Fibroblast of lung (primary cell): ENCODE measurements at regions not wholly inside any gene's neighbourhood (a gene's known extent, or its start where the extent isn't known, plus 50 kb on each side); places are given as distances from the start of the nearest gene placed in this dataset.

ENCODE experiments used
- DNase-seq, 2 donors: peaks; one replicate each; pipeline versions ENCODE4 v3.0.0 to v3.0.0-alpha.2; 2010; ENCODE audit warnings: low read depth in 2 of 2
- H2AFZ ChIP-seq: 2 replicates; pipeline ENCODE4 v1.5.1; 2012; ENCODE audit warnings: low read length, control low read depth, inconsistent platforms
- H3K27ac ChIP-seq: 2 replicates; pipeline ENCODE4 v1.5.1; 2011; ENCODE audit warnings: low read length, control low read depth; ENCODE audit not compliant: insufficient read depth
- H3K27me3 ChIP-seq: 2 replicates; pipeline ENCODE4 v1.5.1; 2011; ENCODE audit warnings: mild to moderate bottlenecking, low read length; ENCODE audit not compliant: control insufficient read depth, insufficient read depth
- H3K36me3 ChIP-seq: 2 replicates; pipeline ENCODE4 v1.5.1; 2011; ENCODE audit warnings: low read length; ENCODE audit not compliant: control insufficient read depth, insufficient read depth
- H3K4me1 ChIP-seq: 2 replicates; pipeline ENCODE4 v1.5.1; 2011; ENCODE audit warnings: low read length; ENCODE audit not compliant: control insufficient read depth, insufficient read depth; ENCODE audit errors: extremely low read depth
- H3K4me2 ChIP-seq: 2 replicates; pipeline ENCODE4 v1.5.1; 2011; ENCODE audit warnings: low read length, control low read depth; ENCODE audit not compliant: insufficient read depth; ENCODE audit errors: extremely low read depth
- H3K4me3 ChIP-seq, 4 experiments: fragments of 200-600 bp in 1 of 4; sonication (generic) in 1 of 4; replicated peaks in 1 of 4; 2 replicates each; pipeline ENCODE4 v1.5.1; 2011 to 2016; ENCODE audit warnings: low read length in 4 of 4, low read depth in 3 of 4, mild to moderate bottlenecking in 3 of 4, control low read depth in 2 of 4, inconsistent platforms in 1 of 4, mixed read lengths in 1 of 4; ENCODE audit not compliant: insufficient read depth in 1 of 4; ENCODE audit errors: control extremely low read depth in 1 of 4
- H3K79me2 ChIP-seq: 2 replicates; pipeline ENCODE4 v1.5.1; 2012; ENCODE audit warnings: mild to moderate bottlenecking, low read length, inconsistent platforms; ENCODE audit not compliant: control insufficient read depth, insufficient read depth
- H3K9ac ChIP-seq: 2 replicates; pipeline ENCODE4 v1.5.1; 2011; ENCODE audit warnings: mild to moderate bottlenecking, low read length, control low read depth; ENCODE audit not compliant: insufficient read depth
- H3K9me3 ChIP-seq: 2 replicates; pipeline ENCODE4 v1.5.1; 2012; ENCODE audit warnings: low read depth, low read length; ENCODE audit not compliant: control insufficient read depth, insufficient read depth
- H4K20me1 ChIP-seq: 2 replicates; pipeline ENCODE4 v1.5.1; 2011; ENCODE audit warnings: low read length; ENCODE audit not compliant: control insufficient read depth, insufficient read depth; ENCODE audit errors: extremely low read depth
- EZH2 ChIP-seq: IDR thresholded peaks from 2 replicates; pipeline ENCODE4 v1.5.1; 2012; ENCODE audit warnings: low read length, control low read depth, mild to moderate bottlenecking; ENCODE audit errors: missing control alignments
- TF ChIP-seq, protein P1 (sequence below), 2 donors: IDR thresholded peaks in 1 of 2; conservative IDR thresholded peaks in 1 of 2; 1 replicate in 1 of 2; 2 replicates in 1 of 2; pipeline ENCODE4 v1.5.1; 2011 to 2012; ENCODE audit warnings: low read length in 2 of 2, control low read depth in 1 of 2, inconsistent platforms in 1 of 2, low read depth in 1 of 2, mild to moderate bottlenecking in 1 of 2

GRCh38 chr7:52857367-52857766, 178.1 kb upstream of the POM121L12 start:
- H2AFZ ChIP-seq = no peak overlapping the region

GRCh38 chr7:52854681-52855080, 180.8 kb upstream of the POM121L12 start:
- no peak for DNase-seq
- Histone ChIP-seq H3K4me1 (no peaks in the 10 kb centered on the region), H3K9me3 (no peaks in the 10 kb centered on the region), H2AFZ (no peak overlapping the region), H3K79me2 (no peaks in the 10 kb centered on the region), H3K4me2 (no peak overlapping the region), H3K4me3 (no peak overlapping the region), H4K20me1 (no peaks in the 10 kb centered on the region), H3K36me3 (no peaks in the 10 kb centered on the region), H3K27me3 (no peaks in the 10 kb centered on the region), H3K27ac (no peak overlapping the region), H3K9ac (no peak overlapping the region)
- TF ChIP-seq, protein P1, sequence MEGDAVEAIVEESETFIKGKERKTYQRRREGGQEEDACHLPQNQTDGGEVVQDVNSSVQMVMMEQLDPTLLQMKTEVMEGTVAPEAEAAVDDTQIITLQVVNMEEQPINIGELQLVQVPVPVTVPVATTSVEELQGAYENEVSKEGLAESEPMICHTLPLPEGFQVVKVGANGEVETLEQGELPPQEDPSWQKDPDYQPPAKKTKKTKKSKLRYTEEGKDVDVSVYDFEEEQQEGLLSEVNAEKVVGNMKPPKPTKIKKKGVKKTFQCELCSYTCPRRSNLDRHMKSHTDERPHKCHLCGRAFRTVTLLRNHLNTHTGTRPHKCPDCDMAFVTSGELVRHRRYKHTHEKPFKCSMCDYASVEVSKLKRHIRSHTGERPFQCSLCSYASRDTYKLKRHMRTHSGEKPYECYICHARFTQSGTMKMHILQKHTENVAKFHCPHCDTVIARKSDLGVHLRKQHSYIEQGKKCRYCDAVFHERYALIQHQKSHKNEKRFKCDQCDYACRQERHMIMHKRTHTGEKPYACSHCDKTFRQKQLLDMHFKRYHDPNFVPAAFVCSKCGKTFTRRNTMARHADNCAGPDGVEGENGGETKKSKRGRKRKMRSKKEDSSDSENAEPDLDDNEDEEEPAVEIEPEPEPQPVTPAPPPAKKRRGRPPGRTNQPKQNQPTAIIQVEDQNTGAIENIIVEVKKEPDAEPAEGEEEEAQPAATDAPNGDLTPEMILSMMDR (conservative IDR thresholded peaks at IDR 0.05 in 1 of 2, IDR thresholded peaks at IDR 0.05 in 1 of 2; ENCODE audit: low read depth in 1 of 2, low read length in 2 of 2) = no peak

More at GRCh38 chr7:52857367-52857766, 178.1 kb upstream of the POM121L12 start:
- H3K4me1 ChIP-seq = no peaks in the 10 kb centered on the region
- no peaks in the 10 kb centered on the region for H3K36me3 ChIP-seq
- TF ChIP-seq, protein P1 (conservative IDR thresholded peaks at IDR 0.05 in 1 of 2, IDR thresholded peaks at IDR 0.05 in 1 of 2; ENCODE audit: low read depth in 1 of 2, low read length in 2 of 2) = no peak
- TF ChIP-seq EZH2 = no peak
- no peak overlapping the region for H3K4me3 ChIP-seq
- DNase-seq = no peak
- no peaks in the 10 kb centered on the region for H4K20me1 ChIP-seq
- H3K27me3 ChIP-seq = no peaks in the 10 kb centered on the region
- no peak overlapping the region for H3K27ac ChIP-seq
- no peaks in the 10 kb centered on the region for H3K79me2 ChIP-seq
- H3K9ac ChIP-seq = no peak overlapping the region
- H3K4me2 ChIP-seq = no peak overlapping the region
- H3K9me3 ChIP-seq = no peaks in the 10 kb centered on the region

DNA sequence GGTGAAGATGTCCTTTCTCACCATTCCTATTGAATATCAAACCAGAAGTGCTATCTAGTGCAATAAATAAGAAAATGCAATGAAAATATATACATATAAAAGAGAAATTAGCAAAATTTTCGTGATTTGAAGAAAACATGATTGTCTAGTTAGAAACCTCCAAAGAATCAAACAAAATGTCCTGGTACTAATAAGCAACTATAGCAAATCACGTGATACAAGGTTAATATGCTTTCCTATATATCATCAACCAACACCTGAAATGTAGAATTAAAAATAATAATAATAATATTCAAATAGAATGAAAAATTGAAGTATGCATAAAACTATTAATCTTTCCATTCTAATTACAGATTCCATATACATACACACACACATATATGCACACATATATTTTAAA, 183.9 kb upstream of the POM121L12 start:
- no peaks in the 10 kb centered on the region for H3K36me3 ChIP-seq
- no peak overlapping the region for H3K4me2 ChIP-seq

More for the DNA sequence above, 183.9 kb upstream of the POM121L12 start:
- Histone ChIP-seq H3K79me2 (no peaks in the 10 kb centered on the region), H4K20me1 (no peaks in the 10 kb centered on the region), H3K27ac (no peak overlapping the region), H3K27me3 (no peaks in the 10 kb centered on the region), H3K4me1 (no peaks in the 10 kb centered on the region), H3K9ac (no peak overlapping the region), H2AFZ (no peak overlapping the region), H3K9me3 (no peaks in the 10 kb centered on the region), H3K4me3 (no peak overlapping the region)
- DNase-seq = no peak
- TF ChIP-seq, protein P1 (conservative IDR thresholded peaks at IDR 0.05 in 1 of 2, IDR thresholded peaks at IDR 0.05 in 1 of 2; ENCODE audit: low read depth in 1 of 2, low read length in 2 of 2) = no peak
- TF ChIP-seq EZH2 = no peak
